ENCODE measurements at regions not wholly inside any gene's neighbourhood (a gene's known extent, or its start where the extent isn't known, plus 50 kb on each side); places are given as distances from the start of the nearest gene placed in this dataset.

- no peaks in the 10 kb centered on the region for H3K4me1 ChIP-seq
- WGBS, 2 donors, result 56 to 61% methylated on average over 8 of the region's 8 CpGs
- DNase-seq (no peak), ATAC-seq (peak in 2 of 4 donors; percentile 12 to 26), FAIRE-seq (no peak)
- no peak overlapping the region for H3K4me3 ChIP-seq
- intact Hi-C loops (cut with DNase I), result no loop called here
- H3K27ac ChIP-seq, result no peak overlapping the region
- no peak for TF ChIP-seq CTCF (IDR thresholded peaks at IDR 0.05)
- H3K27me3 ChIP-seq, result no peaks in the 10 kb centered on the region
- no peaks in the 10 kb centered on the region for H3K9me3 ChIP-seq
- no peaks in the 10 kb centered on the region for H3K36me3 ChIP-seq
Observed at GRCh38 chr5:71939452-71940230, 167.6 kb upstream of the MAP1B start.

DNA sequence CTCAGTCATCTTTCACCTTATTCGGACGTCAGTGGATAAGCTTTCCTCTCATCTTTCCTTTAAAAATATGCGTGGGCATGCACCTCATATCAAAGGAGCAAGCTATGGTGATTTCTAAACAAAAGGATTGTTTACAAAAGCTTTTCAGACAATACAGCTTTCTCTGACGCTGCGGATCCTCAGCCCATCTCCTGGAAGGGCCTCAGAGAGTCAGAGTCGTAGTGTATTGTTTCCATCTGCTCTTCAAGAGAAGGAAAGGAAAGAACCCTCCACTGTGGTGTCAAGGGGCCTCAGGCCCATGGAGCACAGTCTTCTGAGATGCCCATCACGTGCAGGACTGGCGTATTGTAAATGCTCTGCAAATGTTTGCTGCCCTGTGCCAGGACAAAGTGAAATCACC is 163.4 kb upstream of the MAP1B start:
- WGBS, 2 donors, result 51 to 59% methylated on average over 8 of the region's 8 CpGs

GRCh38 chr5:71945436-71945835 is 161.8 kb upstream of the MAP1B start:
- H3K36me3 ChIP-seq, result no peaks in the 10 kb centered on the region
- no peaks in the 10 kb centered on the region for H3K4me1 ChIP-seq
- 71 to 78% methylated on average over 6 of the region's 6 CpGs for WGBS, 2 donors
- no peak for TF ChIP-seq CTCF (IDR thresholded peaks at IDR 0.05)
- DNase-seq (no peak), FAIRE-seq (no peak), ATAC-seq (no peak)
- intact Hi-C loops (cut with DNase I), result no loop called here
- no peak overlapping the region for H3K27ac ChIP-seq
- no peaks in the 10 kb centered on the region for H3K27me3 ChIP-seq
- no peaks in the 10 kb centered on the region for H3K9me3 ChIP-seq
- no peak overlapping the region for H3K4me3 ChIP-seq

More for the DNA sequence above, 163.4 kb upstream of the MAP1B start:
- H3K27me3 ChIP-seq, result no peaks in the 10 kb centered on the region
- H3K4me3 ChIP-seq, result no peak overlapping the region
- ATAC-seq (no peak), FAIRE-seq (no peak), DNase-seq (no peak)
- H3K27ac ChIP-seq, result no peak overlapping the region
- H3K36me3 ChIP-seq, result no peaks in the 10 kb centered on the region
- no peaks in the 10 kb centered on the region for H3K4me1 ChIP-seq
- no peaks in the 10 kb centered on the region for H3K9me3 ChIP-seq
- intact Hi-C loops (cut with DNase I), result no loop called here
- TF ChIP-seq CTCF (IDR thresholded peaks at IDR 0.05), result no peak

DNA sequence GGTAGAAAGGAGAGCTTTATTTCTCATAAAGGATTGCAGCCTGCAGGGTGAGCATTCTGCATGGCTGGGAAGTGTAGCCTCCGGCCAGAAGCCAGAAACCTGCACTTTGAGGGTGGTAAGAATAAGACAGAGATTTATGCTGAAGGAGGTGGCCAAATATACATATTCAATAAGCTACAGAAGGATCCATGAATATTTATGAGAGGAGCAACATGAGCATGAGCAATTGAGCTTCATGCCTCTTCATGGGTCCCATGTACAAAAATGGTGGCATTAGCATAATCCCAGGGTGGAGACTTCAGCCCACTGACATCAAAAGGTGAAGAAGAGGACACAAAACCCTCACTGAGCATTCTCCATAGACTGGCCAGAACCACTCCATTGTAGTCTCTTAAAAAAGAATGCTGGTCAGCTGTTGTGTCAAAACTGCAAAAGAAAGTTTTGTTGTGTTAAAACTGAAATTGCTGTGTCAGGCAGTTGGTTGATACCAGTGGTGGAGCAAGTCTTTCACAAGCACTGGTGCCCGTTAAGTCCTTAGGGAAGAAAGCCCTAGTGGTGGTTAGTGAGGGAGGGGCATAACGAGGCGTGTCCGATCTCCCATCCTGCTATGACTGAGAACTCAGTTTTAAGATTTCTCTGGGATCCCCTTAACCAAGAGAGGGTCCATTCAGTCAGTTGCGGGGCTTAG is 160.8 kb upstream of the MAP1B start:
- FAIRE-seq (no peak), ATAC-seq (no peak)
- no peaks in the 10 kb centered on the region for H3K27me3 ChIP-seq

More for the DNA sequence above, 160.8 kb upstream of the MAP1B start:
- Histone ChIP-seq H3K9me3 (no peaks in the 10 kb centered on the region), H3K4me3 (no peak overlapping the region), H3K4me1 (no peaks in the 10 kb centered on the region), H3K36me3 (no peaks in the 10 kb centered on the region), H3K27ac (no peak overlapping the region)
- no peak for TF ChIP-seq CTCF (IDR thresholded peaks at IDR 0.05)
- intact Hi-C loops (cut with DNase I), result no loop called here
- 83 to 89% methylated on average over 6 of the region's 6 CpGs for WGBS, 2 donors
- no peak for DNase-seq

All from pancreas (tissue), 10 donors.